Spleen (tissue), 7 donors: ENCODE measurements at regions not wholly inside any gene's neighbourhood (a gene's known extent, or its start where the extent isn't known, plus 50 kb on each side); places are given as distances from the start of the nearest gene placed in this dataset.

ENCODE experiments used
- CTCF ChIP-seq, 11 experiments: fragments of 200-600 bp in 7 of 11; fragments of 450-650 bp in 4 of 11; sonication (generic) in 4 of 11; IDR thresholded peaks in 8 of 11; conservative IDR thresholded peaks in 3 of 11; 1 replicate in 7 of 11; 2 replicates in 4 of 11; pipeline versions ENCODE4 v1.4.0 to v1.8.0; 2016 to 2021; ENCODE audit warnings: antibody characterized with exemption in 11 of 11, inconsistent platforms in 4 of 11, mild to moderate bottlenecking in 1 of 11
- POLR2A ChIP-seq, 3 donors: fragments of 450-650 bp; IDR thresholded peaks; one replicate each; pipeline ENCODE4 v1.5.1; 2017; ENCODE audit warnings: antibody characterized with exemption in 3 of 3, mild to moderate bottlenecking in 1 of 3
- POLR2AphosphoS5 ChIP-seq, 3 donors: sonication (generic); formaldehyde crosslinking; IDR thresholded peaks; one replicate each; pipeline ENCODE4 v1.5.1; 2017; ENCODE audit warnings: antibody characterized with exemption in 3 of 3
- donor health status: DM: no; HTN: no; CAD: no; lungs with moderate emphysema.
- donor health status: DM: no; HTN: no; CAD: no.
- donor health status: DM: no; HTN: no; CAD: no.

GRCh38 chr2:157160111-157160510, 97.4 kb upstream of the GALNT5 start:
- TF ChIP-seq CTCF (IDR thresholded peaks at IDR 0.05 in 8 of 11, conservative IDR thresholded peaks at IDR 0.05 in 3 of 11), result no peak
- no peak for TF ChIP-seq POLR2A (IDR thresholded peaks at IDR 0.05)
- no peak for TF ChIP-seq POLR2AphosphoS5 (IDR thresholded peaks at IDR 0.05)
